ENCODE measurements at regions not wholly inside any gene's neighbourhood (a gene's known extent, or its start where the extent isn't known, plus 50 kb on each side); places are given as distances from the start of the nearest gene placed in this dataset.

- TF ChIP-seq CTCF (optimal IDR thresholded peaks at IDR 0.05 in 1 of 3, IDR thresholded peaks at IDR 0.05 in 1 of 3, conservative IDR thresholded peaks at IDR 0.05 in 1 of 3; ENCODE audit: extremely low read depth in 1 of 3, insufficient read depth in 2 of 3, low read length in 3 of 3) (no peak), EZH2 (IDR thresholded peaks at IDR 0.05; ENCODE audit: low read length) (no peak)
These were observed 285.0 kb upstream of the NFIA start for GRCh38 chr1:60797351-60797750.

Data from keratinocyte (primary cell).